Spleen (tissue), 11 donors: ENCODE measurements at regions not wholly inside any gene's neighbourhood (a gene's known extent, or its start where the extent isn't known, plus 50 kb on each side); places are given as distances from the start of the nearest gene placed in this dataset.
A peak's percentile ranks its signal among the peaks of the same experiment; 100 is the strongest.

Experiments used
- DNase-seq: peaks from one replicate; pipeline ENCODE4 v3.0.0-alpha.2; 2020
- H3K27ac ChIP-seq, 8 donors: fragments of 200-600 bp; sonication (generic) in 7 of 8; 1 replicate in 4 of 8; 2 replicates in 4 of 8; pipeline versions ENCODE4 v1.5.0 to v1.8.0; 2016 to 2021; ENCODE audit warnings: inconsistent platforms in 4 of 8, mild to moderate bottlenecking in 4 of 8, moderate library complexity in 1 of 8
- H3K27me3 ChIP-seq, 7 donors: fragments of 200-600 bp; sonication (generic) in 6 of 7; replicated peaks in 1 of 7; 1 replicate in 4 of 7; 2 replicates in 3 of 7; pipeline versions ENCODE4 v1.5.0 to v1.8.0; 2016 to 2021; ENCODE audit warnings: inconsistent platforms in 3 of 7, mild to moderate bottlenecking in 1 of 7
- H3K36me3 ChIP-seq, 6 donors: fragments of 200-600 bp; sonication (generic) in 5 of 6; 1 replicate in 4 of 6; 2 replicates in 2 of 6; pipeline versions ENCODE4 v1.5.0 to v1.8.0; 2016 to 2021; ENCODE audit warnings: inconsistent platforms in 2 of 6
- H3K4me1 ChIP-seq, 6 donors: fragments of 200-600 bp; sonication (generic) in 5 of 6; 1 replicate in 3 of 6; 2 replicates in 3 of 6; pipeline versions ENCODE4 v1.5.0 to v1.8.0; 2016 to 2021; ENCODE audit warnings: inconsistent platforms in 3 of 6
- H3K4me3 ChIP-seq, 8 donors: fragments of 200-600 bp; sonication (generic) in 7 of 8; 1 replicate in 4 of 8; 2 replicates in 4 of 8; pipeline versions ENCODE4 v1.5.0 to v1.8.0; 2016 to 2021; ENCODE audit warnings: inconsistent platforms in 4 of 8, mild to moderate bottlenecking in 4 of 8, moderate library complexity in 2 of 8
- H3K9me3 ChIP-seq, 8 donors: fragments of 200-600 bp; sonication (generic) in 7 of 8; 1 replicate in 4 of 8; 2 replicates in 4 of 8; pipeline versions ENCODE4 v1.5.0 to v1.8.0; 2016 to 2021; ENCODE audit warnings: inconsistent platforms in 4 of 8
- CTCF ChIP-seq, 11 experiments: fragments of 200-600 bp in 7 of 11; fragments of 450-650 bp in 4 of 11; sonication (generic) in 4 of 11; IDR thresholded peaks in 8 of 11; conservative IDR thresholded peaks in 3 of 11; 1 replicate in 7 of 11; 2 replicates in 4 of 11; pipeline versions ENCODE4 v1.4.0 to v1.8.0; 2016 to 2021; ENCODE audit warnings: antibody characterized with exemption in 11 of 11, inconsistent platforms in 4 of 11, mild to moderate bottlenecking in 1 of 11
- POLR2A ChIP-seq, 3 donors: fragments of 450-650 bp; IDR thresholded peaks; one replicate each; pipeline ENCODE4 v1.5.1; 2017; ENCODE audit warnings: antibody characterized with exemption in 3 of 3, mild to moderate bottlenecking in 1 of 3
- POLR2AphosphoS5 ChIP-seq, 3 donors: sonication (generic); formaldehyde crosslinking; IDR thresholded peaks; one replicate each; pipeline ENCODE4 v1.5.1; 2017; ENCODE audit warnings: antibody characterized with exemption in 3 of 3
- WGBS, 5 donors: extraction: QIAGEN DNeasy Blood & Tissue Kit in 3 of 5; methylation state at CpG; one replicate each; pipeline versions ENCODE4 v1.1.5 to v1.1.7; 2013 to 2018; 5-methylcytosine and 5-hydroxymethylcytosine counted together
- intact Hi-C: fragments of 100-400 bp; cut with DNase I; formaldehyde crosslinking; loops from one replicate; pipeline ENCODE4 v1.15.0; 2023; ENCODE audit warnings: low total_unique reads
- donor health status: healthy with polysubstance abuse.
- donor health status: DM: no; HTN: no; CAD: no; lungs with moderate emphysema.
- donor health status: DM: no; HTN: no; CAD: no.
- donor health status: Bipolar disorder and iron deficiency.
- donor health status: healthy.
- donor health status: DM: no; HTN: no; CAD: no.
- donor health status: DM: yes; HTN: yes; CAD: no.

GRCh38 chr11:93608364-93608763 lies 53.1 kb upstream of the CEP295 start:
- no peak for DNase-seq

GRCh38 chr11:93606721-93607120 lies 54.8 kb upstream of the CEP295 start:
- H3K27ac ChIP-seq = no peak overlapping the region
- no peak for DNase-seq
- H3K4me3 ChIP-seq = no peak overlapping the region
- H3K36me3 ChIP-seq = no peaks in the 10 kb centered on the region
- intact Hi-C loops = no loop called here
- no peaks in the 10 kb centered on the region for H3K9me3 ChIP-seq
- H3K4me1 ChIP-seq = peaks cover 0 to 2% (median 0%) of the 10 kb centered on the region in 6 donors
- no peaks in the 10 kb centered on the region for H3K27me3 ChIP-seq
- 83 to 94% (median 88%) methylated on average over 3 of the region's 3 CpGs for WGBS, 5 donors
- TF ChIP-seq POLR2AphosphoS5 (IDR thresholded peaks at IDR 0.05) = no peak
- no peak for TF ChIP-seq POLR2A (IDR thresholded peaks at IDR 0.05)
- TF ChIP-seq CTCF (IDR thresholded peaks at IDR 0.05 in 8 of 11, conservative IDR thresholded peaks at IDR 0.05 in 3 of 11) = no peak

More at GRCh38 chr11:93608364-93608763, 53.1 kb upstream of the CEP295 start:
- intact Hi-C loops = no loop called here
- no peaks in the 10 kb centered on the region for H3K9me3 ChIP-seq
- H3K27ac ChIP-seq = peak overlapping the region in 4 of 8 donors; percentile 4 to 53 (median 31)
- no peaks in the 10 kb centered on the region for H3K36me3 ChIP-seq
- TF ChIP-seq POLR2AphosphoS5 (IDR thresholded peaks at IDR 0.05) = no peak
- no peak for TF ChIP-seq POLR2A (IDR thresholded peaks at IDR 0.05)
- no peak for TF ChIP-seq CTCF (IDR thresholded peaks at IDR 0.05 in 8 of 11, conservative IDR thresholded peaks at IDR 0.05 in 3 of 11)
- WGBS, 5 donors = 63 to 77% (median 67%) methylated on average over 1 of the region's 1 CpG
- no peak overlapping the region for H3K4me3 ChIP-seq
- H3K27me3 ChIP-seq = no peaks in the 10 kb centered on the region
- peaks cover 0 to 8% (median 0%) of the 10 kb centered on the region in 6 donors for H3K4me1 ChIP-seq

- WGBS, 5 donors = 78 to 85% (median 85%) methylated on average over 2 of the region's 2 CpGs
- TF ChIP-seq CTCF (IDR thresholded peaks at IDR 0.05 in 8 of 11, conservative IDR thresholded peaks at IDR 0.05 in 3 of 11) = no peak
- TF ChIP-seq POLR2AphosphoS5 (IDR thresholded peaks at IDR 0.05) = no peak
- TF ChIP-seq POLR2A (IDR thresholded peaks at IDR 0.05) = no peak
These were observed 55.2 kb upstream of the CEP295 start for GRCh38 chr11:93606314-93606713.

GRCh38 chr11:93605642-93606041 lies 55.8 kb upstream of the CEP295 start:
- Histone ChIP-seq H3K4me1 (no peaks in the 10 kb centered on the region), H3K9me3 (no peaks in the 10 kb centered on the region), H3K36me3 (no peaks in the 10 kb centered on the region), H3K4me3 (no peak overlapping the region), H3K27ac (no peak overlapping the region), H3K27me3 (no peaks in the 10 kb centered on the region)
- intact Hi-C loops = no loop called here
- TF ChIP-seq CTCF (IDR thresholded peaks at IDR 0.05 in 8 of 11, conservative IDR thresholded peaks at IDR 0.05 in 3 of 11) (no peak), POLR2A (IDR thresholded peaks at IDR 0.05) (no peak), POLR2AphosphoS5 (IDR thresholded peaks at IDR 0.05) (no peak)
- WGBS, 5 donors = 51 to 67% (median 58%) methylated on average over 3 of the region's 3 CpGs
- DNase-seq = no peak

More at GRCh38 chr11:93606314-93606713, 55.2 kb upstream of the CEP295 start:
- Histone ChIP-seq H3K27me3 (no peaks in the 10 kb centered on the region), H3K4me3 (no peak overlapping the region), H3K9me3 (no peaks in the 10 kb centered on the region), H3K4me1 (no peaks in the 10 kb centered on the region), H3K36me3 (no peaks in the 10 kb centered on the region), H3K27ac (no peak overlapping the region)
- intact Hi-C loops = no loop called here
- no peak for DNase-seq
